ENCODE measurements at regions not wholly inside any gene's neighbourhood (a gene's known extent, or its start where the extent isn't known, plus 50 kb on each side); places are given as distances from the start of the nearest gene placed in this dataset.

- no peak for TF ChIP-seq TEAD4 (IDR thresholded peaks at IDR 0.05; ENCODE audit: low read depth, low read length)
- no peak for TF ChIP-seq TAF1 (IDR thresholded peaks at IDR 0.05; ENCODE audit: low read depth, low read length)
- TF ChIP-seq JUN (IDR thresholded peaks at IDR 0.05; ENCODE audit: low read depth, low read length) = no peak
- TF ChIP-seq GTF2F1 (IDR thresholded peaks at IDR 0.05; ENCODE audit: borderline replicate concordance, low read depth, low read length) = no peak
Observed at GRCh38 chr5:99590806-99591205, 662.0 kb upstream of the CHD1 start (continued).

All from H1 (cell line).